ENCODE measurements at regions not wholly inside any gene's neighbourhood (a gene's known extent, or its start where the extent isn't known, plus 50 kb on each side); places are given as distances from the start of the nearest gene placed in this dataset.
A peak's percentile ranks its signal among the peaks of the same experiment; 100 is the strongest.
"Not testable (repeated sequence)": the region's sequence is repeated elsewhere in the genome, so short reads cannot be mapped to it uniquely, and the experiment has no call there.

- no peak for DNase-seq
These were observed 136.3 kb upstream of the ESR1 start for GRCh38 chr6:151671195-151671594.

- DNase-seq: no peak
These were observed 132.9 kb upstream of the ESR1 start for GRCh38 chr6:151674578-151674977.

GRCh38 chr6:151675746-151676459 is 131.6 kb upstream of the ESR1 start:
- DNase-seq: peak; percentile 43

GRCh38 chr6:151676460-151676945 is 131.0 kb upstream of the ESR1 start:
- no peak for DNase-seq

- DNase-seq: no peak
These were observed 130.1 kb upstream of the ESR1 start for GRCh38 chr6:151677404-151677803.

- DNase-seq: no peak
These were observed 128.4 kb upstream of the ESR1 start for GRCh38 chr6:151679081-151679480.

- DNase-seq: no peak
These were observed 127.5 kb upstream of the ESR1 start for GRCh38 chr6:151679941-151680340.

- no peak for DNase-seq
These were observed 126.5 kb upstream of the ESR1 start for GRCh38 chr6:151680846-151681432.

- no peak for DNase-seq
These were observed 125.9 kb upstream of the ESR1 start for GRCh38 chr6:151681433-151682059.

GRCh38 chr6:151682251-151682650 is 125.2 kb upstream of the ESR1 start:
- DNase-seq: no peak

- no peak for DNase-seq
These were observed 124.6 kb upstream of the ESR1 start for GRCh38 chr6:151682922-151683321.

- DNase-seq: no peak
These were observed 124.1 kb upstream of the ESR1 start for GRCh38 chr6:151683381-151683780.

- no peak for DNase-seq
These were observed 117.8 kb upstream of the ESR1 start for GRCh38 chr6:151689499-151690201.

- DNase-seq: peak; percentile 25
These were observed 117.2 kb upstream of the ESR1 start for GRCh38 chr6:151690303-151690702.

GRCh38 chr6:151690768-151691562 is 116.5 kb upstream of the ESR1 start:
- DNase-seq: peak; percentile 31

GRCh38 chr6:151692216-151692615 is 115.3 kb upstream of the ESR1 start:
- DNase-seq: no peak

GRCh38 chr6:151693366-151693765 is 114.1 kb upstream of the ESR1 start:
- no peak for DNase-seq

GRCh38 chr6:151695156-151695555 is 112.3 kb upstream of the ESR1 start:
- DNase-seq: no peak

- not testable (repeated sequence) for DNase-seq
These were observed 111.2 kb upstream of the ESR1 start for GRCh38 chr6:151696302-151696701.

GRCh38 chr6:151698931-151699700 is 108.4 kb upstream of the ESR1 start:
- DNase-seq: no peak

GRCh38 chr6:151699719-151700118 is 107.8 kb upstream of the ESR1 start:
- DNase-seq: no peak
